Uterus (tissue), 2 donors: ENCODE measurements at regions not wholly inside any gene's neighbourhood (a gene's known extent, or its start where the extent isn't known, plus 50 kb on each side); places are given as distances from the start of the nearest gene placed in this dataset.

Experiments used
- CTCF ChIP-seq, 4 experiments: fragments of 200-600 bp in 2 of 4; fragments of 450-650 bp in 2 of 4; sonication (generic) in 2 of 4; IDR thresholded peaks; one replicate each; pipeline ENCODE4 v1.5.1; 2016 to 2019; ENCODE audit warnings: antibody characterized with exemption in 4 of 4, mild to moderate bottlenecking in 2 of 4, moderate library complexity in 1 of 4
- POLR2A ChIP-seq, 2 donors: fragments of 450-650 bp; IDR thresholded peaks; one replicate each; pipeline ENCODE4 v1.6.1; 2016; ENCODE audit warnings: antibody characterized with exemption in 2 of 2, mild to moderate bottlenecking in 1 of 2, moderate library complexity in 1 of 2

GRCh38 chr2:236682651-236683422, 113.2 kb downstream of the ACKR3 start:
- TF ChIP-seq CTCF (IDR thresholded peaks at IDR 0.05) (no peak), POLR2A (IDR thresholded peaks at IDR 0.05) (no peak)
